ENCODE measurements at regions not wholly inside any gene's neighbourhood (a gene's known extent, or its start where the extent isn't known, plus 50 kb on each side); places are given as distances from the start of the nearest gene placed in this dataset.
A peak's percentile ranks its signal among the peaks of the same experiment; 100 is the strongest.
"Not testable (repeated sequence)": the region's sequence is repeated elsewhere in the genome, so short reads cannot be mapped to it uniquely, and the experiment has no call there.

DNA sequence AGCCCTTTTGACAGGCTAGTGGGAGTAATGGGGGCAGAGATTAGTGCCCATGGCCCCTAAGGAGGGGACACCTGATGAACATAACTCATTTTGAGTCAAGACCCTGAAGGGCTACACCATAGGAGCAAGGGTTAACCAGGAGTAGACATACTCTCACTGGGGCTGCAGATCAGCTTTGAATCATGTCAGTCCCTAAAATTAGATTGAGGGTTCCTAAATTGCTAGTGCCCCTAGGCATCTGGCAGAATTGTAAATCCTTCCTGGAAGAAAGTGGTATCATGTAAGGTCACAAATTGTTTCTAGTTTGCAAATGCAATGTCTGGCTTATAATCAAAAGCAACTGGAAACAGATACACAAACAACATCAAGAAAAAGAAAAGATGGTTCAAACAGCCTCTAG, 52.1 kb upstream of the LRRC37A2 start:
- not testable (repeated sequence) for H3K4me3 Mint-ChIP-seq; H3K36me3 Mint-ChIP-seq; ATAC-seq (replicated peaks); H3K4me1 Mint-ChIP-seq; DNase-seq; H3K27ac Mint-ChIP-seq; H3K27me3 Mint-ChIP-seq; H3K9me3 Mint-ChIP-seq

DNA sequence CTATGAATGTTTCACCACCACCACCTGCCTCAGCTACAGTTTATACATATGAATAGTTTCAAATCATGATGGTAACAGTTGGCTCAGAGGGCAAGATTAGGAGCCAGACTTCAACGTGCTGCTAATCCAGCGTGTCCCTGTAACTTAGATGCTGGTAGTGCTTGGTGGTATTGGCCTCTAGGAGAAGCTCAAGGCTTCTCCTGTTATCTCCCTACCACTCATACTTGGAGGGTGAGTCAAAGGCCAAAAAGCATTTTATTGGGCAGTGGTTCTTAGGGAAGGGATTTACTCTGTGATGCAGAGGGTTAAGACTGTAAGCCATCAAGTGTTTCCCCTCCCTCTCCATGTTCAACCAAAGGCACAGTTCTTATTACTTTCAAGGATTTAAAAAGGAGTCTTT, 57.2 kb upstream of the LRRC37A2 start:
- not testable (repeated sequence) for ATAC-seq (replicated peaks); H3K36me3 Mint-ChIP-seq; H3K27me3 Mint-ChIP-seq; H3K4me1 Mint-ChIP-seq; H3K9me3 Mint-ChIP-seq; DNase-seq; H3K4me3 Mint-ChIP-seq; H3K27ac Mint-ChIP-seq

GRCh38 chr17:46454572-46454971, 57.7 kb upstream of the LRRC37A2 start:
- not testable (repeated sequence) for ATAC-seq (replicated peaks); H3K27ac Mint-ChIP-seq; H3K36me3 Mint-ChIP-seq; H3K4me3 Mint-ChIP-seq; H3K4me1 Mint-ChIP-seq; H3K9me3 Mint-ChIP-seq; H3K27me3 Mint-ChIP-seq; DNase-seq

DNA sequence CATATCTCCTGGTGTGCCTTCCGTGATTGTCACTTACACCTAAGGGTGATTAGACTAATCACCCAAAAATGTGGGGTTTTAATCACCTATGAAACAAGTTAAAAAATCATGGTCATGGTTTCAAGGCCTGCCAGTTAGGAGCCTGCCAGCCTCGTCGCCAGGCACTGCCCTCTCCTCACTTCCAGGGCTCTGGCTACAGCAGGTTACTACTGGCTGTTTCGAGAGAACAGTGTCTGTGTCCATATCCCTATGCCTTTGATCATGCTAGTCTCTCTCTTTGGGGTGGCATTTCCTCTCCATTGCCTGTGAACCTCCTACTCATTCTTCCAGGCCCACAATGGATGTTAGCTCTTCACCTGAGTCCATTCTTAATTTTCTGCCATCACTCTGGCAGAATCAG, 59.2 kb upstream of the LRRC37A2 start:
- not testable (repeated sequence) for DNase-seq; H3K36me3 Mint-ChIP-seq; ATAC-seq (replicated peaks); H3K9me3 Mint-ChIP-seq; H3K4me1 Mint-ChIP-seq; H3K27ac Mint-ChIP-seq; H3K27me3 Mint-ChIP-seq; H3K4me3 Mint-ChIP-seq

- not testable (repeated sequence) for H3K4me3 Mint-ChIP-seq; H3K4me1 Mint-ChIP-seq; H3K27me3 Mint-ChIP-seq; ATAC-seq (replicated peaks); H3K27ac Mint-ChIP-seq; H3K36me3 Mint-ChIP-seq; DNase-seq; H3K9me3 Mint-ChIP-seq
These were observed 66.4 kb upstream of the LRRC37A2 start for GRCh38 chr17:46445849-46446248.

DNA sequence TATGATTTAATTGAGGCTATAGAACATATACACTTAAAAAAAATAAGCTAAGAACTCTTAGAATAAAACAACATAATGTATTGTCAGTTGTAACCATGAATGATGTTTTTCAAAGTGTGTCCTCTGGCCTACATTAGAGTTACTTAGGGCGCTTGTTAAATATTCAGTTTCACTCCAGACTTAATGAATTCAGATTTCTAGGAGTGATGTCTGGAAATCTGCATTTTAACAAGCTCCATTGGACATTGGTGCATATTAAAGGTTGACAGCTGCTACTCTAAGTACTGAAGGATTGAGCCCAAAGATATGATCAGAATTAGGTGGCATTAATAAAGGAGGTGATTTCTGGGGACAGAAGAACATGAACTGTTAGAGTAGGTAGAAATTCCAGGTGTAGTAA, 66.9 kb upstream of the LRRC37A2 start:
- not testable (repeated sequence) for H3K36me3 Mint-ChIP-seq

DNA sequence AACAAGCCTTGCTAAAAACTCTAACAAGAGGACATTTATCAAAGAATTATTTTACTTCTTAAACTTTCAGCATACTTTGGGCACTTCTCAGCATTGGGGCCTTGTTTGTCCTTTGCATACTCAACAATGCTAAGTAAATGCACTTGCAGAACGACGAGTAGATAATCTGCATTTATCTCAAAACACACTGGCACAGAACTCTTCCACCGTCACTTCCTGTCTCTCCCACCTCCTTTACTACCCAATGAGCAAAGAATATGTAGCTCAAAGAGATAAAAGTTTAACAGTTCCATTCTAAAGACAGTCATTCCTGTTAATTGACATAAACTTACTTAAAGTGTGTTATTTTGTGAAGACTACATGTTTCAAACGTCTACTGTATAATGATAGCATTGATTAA, 70.1 kb upstream of the LRRC37A2 start:
- not testable (repeated sequence) for H3K27ac Mint-ChIP-seq; H3K27me3 Mint-ChIP-seq; H3K36me3 Mint-ChIP-seq; H3K9me3 Mint-ChIP-seq; ATAC-seq (replicated peaks); DNase-seq; H3K4me3 Mint-ChIP-seq; H3K4me1 Mint-ChIP-seq

More for the DNA sequence above, 66.9 kb upstream of the LRRC37A2 start:
- not testable (repeated sequence) for H3K27me3 Mint-ChIP-seq; H3K4me1 Mint-ChIP-seq; H3K9me3 Mint-ChIP-seq; H3K4me3 Mint-ChIP-seq; H3K27ac Mint-ChIP-seq; ATAC-seq (replicated peaks); DNase-seq

DNA sequence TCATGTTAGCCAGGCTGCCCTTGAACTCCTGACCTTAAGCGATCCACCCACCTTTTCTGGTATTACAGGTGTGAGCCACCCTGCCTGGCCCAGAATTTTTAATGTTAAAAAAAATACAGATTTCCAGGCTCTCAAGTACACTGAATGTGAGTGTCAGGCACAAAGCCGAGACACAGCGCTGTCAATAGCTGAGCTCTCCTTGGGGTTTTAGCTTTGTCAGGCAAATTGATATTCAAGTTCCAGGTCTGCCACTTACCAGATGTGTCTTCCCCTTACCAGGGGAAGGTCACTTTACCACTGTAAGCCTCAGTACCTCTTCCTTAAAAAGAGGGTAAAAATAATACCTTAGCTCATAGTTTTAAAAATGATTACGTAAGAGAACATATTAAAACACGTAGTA, 71.6 kb upstream of the LRRC37A2 start:
- not testable (repeated sequence) for H3K27me3 Mint-ChIP-seq; H3K4me3 Mint-ChIP-seq; DNase-seq; ATAC-seq (replicated peaks); H3K36me3 Mint-ChIP-seq; H3K4me1 Mint-ChIP-seq; H3K27ac Mint-ChIP-seq; H3K9me3 Mint-ChIP-seq

GRCh38 chr17:46434450-46435062, 73.0 kb upstream of the ARL17B start:
- H3K27ac Mint-ChIP-seq, H3K36me3 Mint-ChIP-seq, H3K4me3 Mint-ChIP-seq, H3K9me3 Mint-ChIP-seq, H3K4me1 Mint-ChIP-seq, DNase-seq, H3K27me3 Mint-ChIP-seq: not testable (repeated sequence)
- ATAC-seq (replicated peaks) = peak; percentile 95 to 97

- H3K27ac Mint-ChIP-seq; H3K27me3 Mint-ChIP-seq; H3K9me3 Mint-ChIP-seq; DNase-seq; H3K4me3 Mint-ChIP-seq; H3K4me1 Mint-ChIP-seq; H3K36me3 Mint-ChIP-seq; ATAC-seq (replicated peaks): not testable (repeated sequence)
These were observed 68.7 kb upstream of the ARL17B start for GRCh38 chr17:46430300-46430699.

DNA sequence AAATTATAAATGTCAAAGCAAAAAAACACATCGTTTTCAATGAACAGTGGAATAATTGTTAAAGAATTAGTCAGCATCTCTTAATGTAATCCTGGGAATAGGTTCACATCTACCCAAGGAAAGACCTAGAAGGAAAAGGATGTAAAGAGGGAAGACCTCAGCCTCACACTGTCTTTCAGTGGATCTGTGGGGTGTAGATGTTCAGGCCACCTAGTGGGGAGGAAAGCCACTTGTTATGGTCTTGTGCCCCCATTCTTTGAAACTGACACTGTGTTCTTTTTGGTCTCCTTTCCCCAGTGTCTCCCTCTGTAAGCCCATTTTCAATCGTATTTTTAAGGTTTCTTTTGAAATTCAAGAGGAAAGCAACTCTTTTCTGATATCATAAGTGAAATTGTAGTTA, 68.1 kb upstream of the ARL17B start:
- not testable (repeated sequence) for H3K4me1 Mint-ChIP-seq; ATAC-seq (replicated peaks); H3K36me3 Mint-ChIP-seq; H3K27ac Mint-ChIP-seq; H3K27me3 Mint-ChIP-seq; DNase-seq; H3K4me3 Mint-ChIP-seq; H3K9me3 Mint-ChIP-seq

DNA sequence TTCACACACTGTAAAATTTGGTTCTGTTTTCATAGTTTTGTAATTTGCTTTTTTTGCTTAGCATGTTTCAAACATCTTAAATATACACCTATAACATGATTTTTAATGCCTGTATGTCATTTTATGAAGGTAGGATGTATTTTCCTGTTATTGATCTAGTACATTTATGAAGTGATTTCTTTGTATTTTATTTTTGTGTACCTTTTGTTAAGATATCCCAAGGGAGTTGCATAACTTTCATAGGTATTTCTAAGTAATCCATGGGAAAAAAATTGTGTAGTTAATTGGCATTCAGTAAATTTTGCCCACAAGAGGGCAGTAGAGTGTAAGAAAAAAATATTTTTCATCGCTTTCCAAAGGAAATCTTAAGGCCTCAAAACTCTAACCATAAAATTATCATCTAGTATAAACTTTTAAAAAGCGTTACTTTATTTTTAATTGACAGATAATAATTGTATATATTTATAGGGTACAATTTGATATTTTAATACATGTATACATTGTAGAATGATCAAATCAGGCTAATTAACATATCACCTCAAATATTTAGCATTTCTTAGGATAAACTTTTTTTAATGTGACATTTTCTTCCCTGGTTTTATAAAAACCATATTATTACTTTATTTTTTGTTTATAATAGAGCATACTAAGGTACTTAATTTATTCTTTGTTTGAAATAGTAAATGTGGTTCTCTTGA, 62.8 kb upstream of the ARL17B start:
- not testable (repeated sequence) for ATAC-seq (replicated peaks); H3K9me3 Mint-ChIP-seq; H3K27me3 Mint-ChIP-seq; H3K27ac Mint-ChIP-seq; DNase-seq; H3K4me3 Mint-ChIP-seq; H3K36me3 Mint-ChIP-seq; H3K4me1 Mint-ChIP-seq

DNA sequence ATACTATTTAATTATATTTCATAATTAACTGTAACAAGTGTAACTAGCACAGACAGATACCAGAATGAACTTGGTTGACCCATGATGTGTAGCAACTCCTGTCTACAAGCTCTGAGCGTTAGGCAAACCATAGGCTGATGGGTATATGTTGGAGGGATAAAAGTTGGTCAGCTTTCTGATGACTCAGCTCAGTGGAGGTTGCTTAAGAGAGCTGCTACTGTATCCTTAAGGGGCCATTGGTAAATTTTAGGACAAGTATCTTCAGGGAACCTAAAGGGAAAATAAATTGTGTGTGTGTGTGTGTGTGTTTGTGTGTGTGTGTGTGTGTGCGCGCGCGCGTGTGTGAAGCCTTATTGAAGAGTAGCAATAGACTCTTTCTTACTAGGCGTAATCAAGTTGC, 56.3 kb upstream of the ARL17B start:
- not testable (repeated sequence) for H3K4me1 Mint-ChIP-seq; H3K27me3 Mint-ChIP-seq; DNase-seq; H3K9me3 Mint-ChIP-seq; ATAC-seq (replicated peaks); H3K36me3 Mint-ChIP-seq; H3K27ac Mint-ChIP-seq; H3K4me3 Mint-ChIP-seq

GRCh38 chr17:46417261-46417660, 55.7 kb upstream of the ARL17B start:
- not testable (repeated sequence) for H3K4me1 Mint-ChIP-seq; H3K9me3 Mint-ChIP-seq; DNase-seq; ATAC-seq (replicated peaks); H3K27me3 Mint-ChIP-seq; H3K27ac Mint-ChIP-seq; H3K4me3 Mint-ChIP-seq; H3K36me3 Mint-ChIP-seq

GRCh38 chr17:46414559-46414958, 53.0 kb upstream of the ARL17B start:
- not testable (repeated sequence) for H3K27ac Mint-ChIP-seq; ATAC-seq (replicated peaks); H3K4me1 Mint-ChIP-seq; H3K27me3 Mint-ChIP-seq; H3K9me3 Mint-ChIP-seq; DNase-seq; H3K36me3 Mint-ChIP-seq; H3K4me3 Mint-ChIP-seq
